ENCODE measurements at regions not wholly inside any gene's neighbourhood (a gene's known extent, or its start where the extent isn't known, plus 50 kb on each side); places are given as distances from the start of the nearest gene placed in this dataset.

GRCh38 chr18:78411539-78411938, 568.1 kb upstream of the SALL3 start:
- Histone ChIP-seq H4K20me1 (ENCODE audit: insufficient read depth, low read length) (no peaks in the 10 kb centered on the region), H3K79me2 (ENCODE audit: insufficient read depth, low read length) (no peaks in the 10 kb centered on the region), H3K27ac (ENCODE audit: low read length) (no peak overlapping the region), H3K4me1 (ENCODE audit: insufficient read depth, low read length) (peaks cover 12% of the 10 kb centered on the region), H3K27me3 (ENCODE audit: insufficient read depth, low read length, poor library complexity) (no peaks in the 10 kb centered on the region), H3K36me3 (ENCODE audit: insufficient read depth, low read length) (no peaks in the 10 kb centered on the region), H3K4me3 (ENCODE audit: low read depth in 1 of 2, low read length in 2 of 2) (no peak overlapping the region), H3K4me2 (ENCODE audit: insufficient read depth, low read length) (no peak overlapping the region), H2AFZ (ENCODE audit: low read depth, low read length) (no peak overlapping the region), H3K9me3 (ENCODE audit: insufficient read depth, low read length, severe bottlenecking) (no peaks in the 10 kb centered on the region), H3K9ac (ENCODE audit: low read depth, low read length) (no peak overlapping the region)
- DNase-seq, result no peak
- no peak for ATAC-seq (ENCODE audit: insufficient read depth, low read depth)
- TF ChIP-seq, protein P1, sequence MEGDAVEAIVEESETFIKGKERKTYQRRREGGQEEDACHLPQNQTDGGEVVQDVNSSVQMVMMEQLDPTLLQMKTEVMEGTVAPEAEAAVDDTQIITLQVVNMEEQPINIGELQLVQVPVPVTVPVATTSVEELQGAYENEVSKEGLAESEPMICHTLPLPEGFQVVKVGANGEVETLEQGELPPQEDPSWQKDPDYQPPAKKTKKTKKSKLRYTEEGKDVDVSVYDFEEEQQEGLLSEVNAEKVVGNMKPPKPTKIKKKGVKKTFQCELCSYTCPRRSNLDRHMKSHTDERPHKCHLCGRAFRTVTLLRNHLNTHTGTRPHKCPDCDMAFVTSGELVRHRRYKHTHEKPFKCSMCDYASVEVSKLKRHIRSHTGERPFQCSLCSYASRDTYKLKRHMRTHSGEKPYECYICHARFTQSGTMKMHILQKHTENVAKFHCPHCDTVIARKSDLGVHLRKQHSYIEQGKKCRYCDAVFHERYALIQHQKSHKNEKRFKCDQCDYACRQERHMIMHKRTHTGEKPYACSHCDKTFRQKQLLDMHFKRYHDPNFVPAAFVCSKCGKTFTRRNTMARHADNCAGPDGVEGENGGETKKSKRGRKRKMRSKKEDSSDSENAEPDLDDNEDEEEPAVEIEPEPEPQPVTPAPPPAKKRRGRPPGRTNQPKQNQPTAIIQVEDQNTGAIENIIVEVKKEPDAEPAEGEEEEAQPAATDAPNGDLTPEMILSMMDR (IDR thresholded peaks at IDR 0.05; ENCODE audit: borderline replicate concordance, extremely low read depth, low read length, poor library complexity, severe bottlenecking), result no peak
- TF ChIP-seq EZH2 (IDR thresholded peaks at IDR 0.05; ENCODE audit: borderline replicate concordance, low read depth, low read length, severe bottlenecking), result no peak

DNA sequence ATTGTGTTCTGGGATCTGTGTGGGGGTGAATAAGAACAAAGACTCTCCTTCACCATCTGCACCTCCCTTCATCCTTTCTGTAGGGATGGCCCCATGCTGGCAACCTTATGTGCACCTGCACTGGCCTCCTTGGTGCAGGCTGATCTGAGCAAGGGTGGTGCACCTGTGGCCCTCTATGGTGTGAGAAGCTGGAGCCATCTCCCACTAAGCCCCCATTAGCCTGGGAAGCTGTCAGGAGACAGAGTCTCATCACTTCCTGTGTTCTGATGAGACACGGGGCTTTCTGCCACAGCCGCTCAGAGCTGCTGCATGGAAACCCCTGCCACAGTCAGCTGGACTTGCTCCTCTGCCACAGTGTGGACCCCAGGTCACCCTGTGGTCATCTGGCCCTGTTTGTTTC, 565.3 kb upstream of the SALL3 start:
- no peaks in the 10 kb centered on the region for H3K36me3 ChIP-seq (ENCODE audit: insufficient read depth, low read length)
- ATAC-seq (ENCODE audit: insufficient read depth, low read depth), result no peak

DNA sequence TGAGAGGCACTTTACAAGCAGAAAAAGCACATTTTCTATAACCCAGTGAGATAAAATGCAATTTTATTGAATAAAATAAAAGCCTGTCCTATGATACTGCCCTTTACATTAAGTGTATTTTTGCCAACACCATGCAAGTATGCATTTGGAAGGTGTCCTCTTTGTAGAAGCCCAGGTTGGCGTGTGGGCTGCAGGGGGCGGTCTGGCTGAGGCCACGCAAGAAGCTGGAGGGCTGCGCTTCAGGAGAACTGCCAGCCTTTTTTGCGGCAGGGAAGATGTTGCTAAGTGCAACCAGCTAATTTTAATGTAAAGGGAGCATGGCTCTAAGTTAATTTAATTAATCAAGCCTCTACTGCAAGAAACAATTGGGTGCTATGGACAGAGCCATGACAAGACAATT, 562.8 kb upstream of the SALL3 start:
- H3K79me2 ChIP-seq (ENCODE audit: insufficient read depth, low read length), result no peaks in the 10 kb centered on the region
- no peaks in the 10 kb centered on the region for H3K36me3 ChIP-seq (ENCODE audit: insufficient read depth, low read length)
- H2AFZ ChIP-seq (ENCODE audit: low read depth, low read length), result no peak overlapping the region
- H4K20me1 ChIP-seq (ENCODE audit: insufficient read depth, low read length), result no peaks in the 10 kb centered on the region
- no peak overlapping the region for H3K4me2 ChIP-seq (ENCODE audit: insufficient read depth, low read length)
- no peak for DNase-seq
- no peaks in the 10 kb centered on the region for H3K27me3 ChIP-seq (ENCODE audit: insufficient read depth, low read length, poor library complexity)
- TF ChIP-seq, protein P1 (IDR thresholded peaks at IDR 0.05; ENCODE audit: borderline replicate concordance, extremely low read depth, low read length, poor library complexity, severe bottlenecking), result no peak
- no peak for TF ChIP-seq EZH2 (IDR thresholded peaks at IDR 0.05; ENCODE audit: borderline replicate concordance, low read depth, low read length, severe bottlenecking)
- H3K9me3 ChIP-seq (ENCODE audit: insufficient read depth, low read length, severe bottlenecking), result no peaks in the 10 kb centered on the region
- H3K4me3 ChIP-seq (ENCODE audit: low read depth in 1 of 2, low read length in 2 of 2), result no peak overlapping the region
- no peak for ATAC-seq (ENCODE audit: insufficient read depth, low read depth)
- no peak overlapping the region for H3K27ac ChIP-seq (ENCODE audit: low read length)
- H3K9ac ChIP-seq (ENCODE audit: low read depth, low read length), result no peak overlapping the region
- no peaks in the 10 kb centered on the region for H3K4me1 ChIP-seq (ENCODE audit: insufficient read depth, low read length)

More for the DNA sequence above, 565.3 kb upstream of the SALL3 start:
- Histone ChIP-seq H3K9ac (ENCODE audit: low read depth, low read length) (no peak overlapping the region), H3K27me3 (ENCODE audit: insufficient read depth, low read length, poor library complexity) (no peaks in the 10 kb centered on the region), H2AFZ (ENCODE audit: low read depth, low read length) (no peak overlapping the region), H3K9me3 (ENCODE audit: insufficient read depth, low read length, severe bottlenecking) (no peaks in the 10 kb centered on the region), H3K79me2 (ENCODE audit: insufficient read depth, low read length) (no peaks in the 10 kb centered on the region), H3K4me1 (ENCODE audit: insufficient read depth, low read length) (no peaks in the 10 kb centered on the region), H3K4me3 (ENCODE audit: low read depth in 1 of 2, low read length in 2 of 2) (no peak overlapping the region), H4K20me1 (ENCODE audit: insufficient read depth, low read length) (no peaks in the 10 kb centered on the region), H3K27ac (ENCODE audit: low read length) (no peak overlapping the region), H3K4me2 (ENCODE audit: insufficient read depth, low read length) (no peak overlapping the region)
- DNase-seq, result no peak
- TF ChIP-seq EZH2 (IDR thresholded peaks at IDR 0.05; ENCODE audit: borderline replicate concordance, low read depth, low read length, severe bottlenecking), result no peak
- TF ChIP-seq, protein P1 (IDR thresholded peaks at IDR 0.05; ENCODE audit: borderline replicate concordance, extremely low read depth, low read length, poor library complexity, severe bottlenecking), result no peak

DNA sequence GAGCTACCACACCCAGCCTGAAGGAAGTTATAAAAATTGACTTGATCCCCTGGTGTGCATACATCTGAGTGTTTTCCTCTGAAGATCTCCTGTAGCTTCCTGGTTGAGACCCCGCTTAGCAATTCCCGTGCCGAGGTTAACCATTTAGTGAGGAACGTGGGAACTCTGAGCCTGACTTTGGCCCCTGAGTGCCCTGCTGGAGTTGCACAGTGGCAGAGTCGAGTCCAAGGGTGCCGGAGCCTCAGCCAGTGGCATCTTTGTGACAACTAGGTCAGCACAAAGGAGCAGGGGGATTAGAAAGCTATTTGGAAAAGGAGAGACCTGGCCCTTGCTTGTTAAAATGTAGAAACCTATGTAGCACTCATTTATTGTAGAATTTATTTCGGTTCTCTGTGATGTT, 561.2 kb upstream of the SALL3 start:
- Histone ChIP-seq H3K79me2 (ENCODE audit: insufficient read depth, low read length) (no peaks in the 10 kb centered on the region), H3K27ac (ENCODE audit: low read length) (no peak overlapping the region), H2AFZ (ENCODE audit: low read depth, low read length) (no peak overlapping the region), H3K4me1 (ENCODE audit: insufficient read depth, low read length) (no peaks in the 10 kb centered on the region), H3K4me3 (ENCODE audit: low read depth in 1 of 2, low read length in 2 of 2) (no peak overlapping the region), H3K9ac (ENCODE audit: low read depth, low read length) (no peak overlapping the region), H3K4me2 (ENCODE audit: insufficient read depth, low read length) (no peak overlapping the region), H3K9me3 (ENCODE audit: insufficient read depth, low read length, severe bottlenecking) (no peaks in the 10 kb centered on the region), H4K20me1 (ENCODE audit: insufficient read depth, low read length) (no peaks in the 10 kb centered on the region), H3K27me3 (ENCODE audit: insufficient read depth, low read length, poor library complexity) (no peaks in the 10 kb centered on the region), H3K36me3 (ENCODE audit: insufficient read depth, low read length) (no peaks in the 10 kb centered on the region)
- TF ChIP-seq, protein P1 (IDR thresholded peaks at IDR 0.05; ENCODE audit: borderline replicate concordance, extremely low read depth, low read length, poor library complexity, severe bottlenecking), result no peak
- no peak for TF ChIP-seq EZH2 (IDR thresholded peaks at IDR 0.05; ENCODE audit: borderline replicate concordance, low read depth, low read length, severe bottlenecking)
- ATAC-seq (ENCODE audit: insufficient read depth, low read depth), result no peak
- no peak for DNase-seq

Data from DND-41 (cell line).